HL-60 (cell line): ENCODE measurements at regions not wholly inside any gene's neighbourhood (a gene's known extent, or its start where the extent isn't known, plus 50 kb on each side); places are given as distances from the start of the nearest gene placed in this dataset.

Experiments
- GABPA ChIP-seq: IDR thresholded peaks from 2 replicates; pipeline ENCODE4 v1.6.1; 2012; ENCODE audit warnings: low read depth
- POLR2AphosphoS5 ChIP-seq: IDR thresholded peaks from 2 replicates; pipeline ENCODE4 v1.6.1; 2012; ENCODE audit warnings: low read depth
- SPI1 ChIP-seq: IDR thresholded peaks from 2 replicates; pipeline ENCODE4 v1.6.1; 2012; ENCODE audit warnings: low read depth, mild to moderate bottlenecking, borderline replicate concordance
- TF ChIP-seq, protein P1 (sequence below): IDR thresholded peaks from one replicate; pipeline ENCODE4 v1.5.1; 2011; ENCODE audit warnings: low read length, control low read depth, inconsistent platforms; ENCODE audit not compliant: insufficient read depth
- TF ChIP-seq, protein P2 (sequence below): IDR thresholded peaks from 2 replicates; pipeline ENCODE4 v1.6.1; 2012; ENCODE audit warnings: low read depth; ENCODE audit not compliant: insufficient replicate concordance

- TF ChIP-seq, protein P1, sequence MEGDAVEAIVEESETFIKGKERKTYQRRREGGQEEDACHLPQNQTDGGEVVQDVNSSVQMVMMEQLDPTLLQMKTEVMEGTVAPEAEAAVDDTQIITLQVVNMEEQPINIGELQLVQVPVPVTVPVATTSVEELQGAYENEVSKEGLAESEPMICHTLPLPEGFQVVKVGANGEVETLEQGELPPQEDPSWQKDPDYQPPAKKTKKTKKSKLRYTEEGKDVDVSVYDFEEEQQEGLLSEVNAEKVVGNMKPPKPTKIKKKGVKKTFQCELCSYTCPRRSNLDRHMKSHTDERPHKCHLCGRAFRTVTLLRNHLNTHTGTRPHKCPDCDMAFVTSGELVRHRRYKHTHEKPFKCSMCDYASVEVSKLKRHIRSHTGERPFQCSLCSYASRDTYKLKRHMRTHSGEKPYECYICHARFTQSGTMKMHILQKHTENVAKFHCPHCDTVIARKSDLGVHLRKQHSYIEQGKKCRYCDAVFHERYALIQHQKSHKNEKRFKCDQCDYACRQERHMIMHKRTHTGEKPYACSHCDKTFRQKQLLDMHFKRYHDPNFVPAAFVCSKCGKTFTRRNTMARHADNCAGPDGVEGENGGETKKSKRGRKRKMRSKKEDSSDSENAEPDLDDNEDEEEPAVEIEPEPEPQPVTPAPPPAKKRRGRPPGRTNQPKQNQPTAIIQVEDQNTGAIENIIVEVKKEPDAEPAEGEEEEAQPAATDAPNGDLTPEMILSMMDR: no peak
- TF ChIP-seq POLR2AphosphoS5 (no peak), GABPA (no peak), SPI1 (no peak)
- TF ChIP-seq, protein P2, sequence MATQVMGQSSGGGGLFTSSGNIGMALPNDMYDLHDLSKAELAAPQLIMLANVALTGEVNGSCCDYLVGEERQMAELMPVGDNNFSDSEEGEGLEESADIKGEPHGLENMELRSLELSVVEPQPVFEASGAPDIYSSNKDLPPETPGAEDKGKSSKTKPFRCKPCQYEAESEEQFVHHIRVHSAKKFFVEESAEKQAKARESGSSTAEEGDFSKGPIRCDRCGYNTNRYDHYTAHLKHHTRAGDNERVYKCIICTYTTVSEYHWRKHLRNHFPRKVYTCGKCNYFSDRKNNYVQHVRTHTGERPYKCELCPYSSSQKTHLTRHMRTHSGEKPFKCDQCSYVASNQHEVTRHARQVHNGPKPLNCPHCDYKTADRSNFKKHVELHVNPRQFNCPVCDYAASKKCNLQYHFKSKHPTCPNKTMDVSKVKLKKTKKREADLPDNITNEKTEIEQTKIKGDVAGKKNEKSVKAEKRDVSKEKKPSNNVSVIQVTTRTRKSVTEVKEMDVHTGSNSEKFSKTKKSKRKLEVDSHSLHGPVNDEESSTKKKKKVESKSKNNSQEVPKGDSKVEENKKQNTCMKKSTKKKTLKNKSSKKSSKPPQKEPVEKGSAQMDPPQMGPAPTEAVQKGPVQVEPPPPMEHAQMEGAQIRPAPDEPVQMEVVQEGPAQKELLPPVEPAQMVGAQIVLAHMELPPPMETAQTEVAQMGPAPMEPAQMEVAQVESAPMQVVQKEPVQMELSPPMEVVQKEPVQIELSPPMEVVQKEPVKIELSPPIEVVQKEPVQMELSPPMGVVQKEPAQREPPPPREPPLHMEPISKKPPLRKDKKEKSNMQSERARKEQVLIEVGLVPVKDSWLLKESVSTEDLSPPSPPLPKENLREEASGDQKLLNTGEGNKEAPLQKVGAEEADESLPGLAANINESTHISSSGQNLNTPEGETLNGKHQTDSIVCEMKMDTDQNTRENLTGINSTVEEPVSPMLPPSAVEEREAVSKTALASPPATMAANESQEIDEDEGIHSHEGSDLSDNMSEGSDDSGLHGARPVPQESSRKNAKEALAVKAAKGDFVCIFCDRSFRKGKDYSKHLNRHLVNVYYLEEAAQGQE: no peak
These were observed 364.1 kb upstream of the BTBD3 start for GRCh38 chr20:11553603-11554002.
